ENCODE measurements at regions not wholly inside any gene's neighbourhood (a gene's known extent, or its start where the extent isn't known, plus 50 kb on each side); places are given as distances from the start of the nearest gene placed in this dataset.

DNA sequence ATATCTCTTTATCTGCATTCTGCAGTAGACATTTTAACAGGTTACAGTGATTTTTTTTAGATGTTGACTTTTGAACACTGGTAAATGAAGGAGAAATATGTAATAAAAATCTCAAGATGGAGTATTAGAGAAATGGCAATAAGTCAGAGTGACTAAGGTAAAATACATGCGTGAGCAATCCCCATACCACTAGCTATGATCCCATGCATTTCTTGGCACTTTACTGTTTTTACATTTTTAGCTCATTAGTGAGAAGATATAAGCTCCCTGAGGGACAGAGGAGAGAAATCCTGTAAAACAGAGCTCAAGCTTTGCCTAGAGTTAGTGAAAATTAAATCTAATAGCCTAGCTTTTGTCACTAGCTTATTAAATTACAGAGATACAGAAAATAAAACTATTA, 181.9 kb upstream of the TRPM3 start:
- Histone ChIP-seq H3F3A (ENCODE audit: control insufficient read depth, insufficient read depth) (no peaks in the 10 kb centered on the region), H3K27ac (ENCODE audit: low read depth, low read length) (no peak overlapping the region), H3K4me3 (ENCODE audit: low read length) (no peak overlapping the region), H3K79me2 (ENCODE audit: control insufficient read depth, low read length) (no peaks in the 10 kb centered on the region), H3K9me2 (replicated peaks; ENCODE audit: control insufficient read depth, low read length) (no peaks in the 10 kb centered on the region), H3K27me3 (ENCODE audit: control insufficient read depth, low read length) (no peaks in the 10 kb centered on the region), H3K4me2 (ENCODE audit: low read length) (no peak overlapping the region), H3K36me3 (ENCODE audit: control insufficient read depth, low read length) (no peaks in the 10 kb centered on the region), H3K9me3 (ENCODE audit: control insufficient read depth, insufficient read depth, low read length) (no peaks in the 10 kb centered on the region), H3K4me1 (ENCODE audit: control insufficient read depth, low read length) (no peaks in the 10 kb centered on the region), H4K20me1 (ENCODE audit: control insufficient read depth, insufficient read depth, low read depth, low read length) (no peaks in the 10 kb centered on the region)
- TF ChIP-seq EZH2phosphoT487 (IDR thresholded peaks at IDR 0.05; ENCODE audit: borderline replicate concordance, low read length): no peak
- TF ChIP-seq, protein P1, sequence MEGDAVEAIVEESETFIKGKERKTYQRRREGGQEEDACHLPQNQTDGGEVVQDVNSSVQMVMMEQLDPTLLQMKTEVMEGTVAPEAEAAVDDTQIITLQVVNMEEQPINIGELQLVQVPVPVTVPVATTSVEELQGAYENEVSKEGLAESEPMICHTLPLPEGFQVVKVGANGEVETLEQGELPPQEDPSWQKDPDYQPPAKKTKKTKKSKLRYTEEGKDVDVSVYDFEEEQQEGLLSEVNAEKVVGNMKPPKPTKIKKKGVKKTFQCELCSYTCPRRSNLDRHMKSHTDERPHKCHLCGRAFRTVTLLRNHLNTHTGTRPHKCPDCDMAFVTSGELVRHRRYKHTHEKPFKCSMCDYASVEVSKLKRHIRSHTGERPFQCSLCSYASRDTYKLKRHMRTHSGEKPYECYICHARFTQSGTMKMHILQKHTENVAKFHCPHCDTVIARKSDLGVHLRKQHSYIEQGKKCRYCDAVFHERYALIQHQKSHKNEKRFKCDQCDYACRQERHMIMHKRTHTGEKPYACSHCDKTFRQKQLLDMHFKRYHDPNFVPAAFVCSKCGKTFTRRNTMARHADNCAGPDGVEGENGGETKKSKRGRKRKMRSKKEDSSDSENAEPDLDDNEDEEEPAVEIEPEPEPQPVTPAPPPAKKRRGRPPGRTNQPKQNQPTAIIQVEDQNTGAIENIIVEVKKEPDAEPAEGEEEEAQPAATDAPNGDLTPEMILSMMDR (IDR thresholded peaks at IDR 0.05; ENCODE audit: low read depth, low read length, poor library complexity, severe bottlenecking): no peak

DNA sequence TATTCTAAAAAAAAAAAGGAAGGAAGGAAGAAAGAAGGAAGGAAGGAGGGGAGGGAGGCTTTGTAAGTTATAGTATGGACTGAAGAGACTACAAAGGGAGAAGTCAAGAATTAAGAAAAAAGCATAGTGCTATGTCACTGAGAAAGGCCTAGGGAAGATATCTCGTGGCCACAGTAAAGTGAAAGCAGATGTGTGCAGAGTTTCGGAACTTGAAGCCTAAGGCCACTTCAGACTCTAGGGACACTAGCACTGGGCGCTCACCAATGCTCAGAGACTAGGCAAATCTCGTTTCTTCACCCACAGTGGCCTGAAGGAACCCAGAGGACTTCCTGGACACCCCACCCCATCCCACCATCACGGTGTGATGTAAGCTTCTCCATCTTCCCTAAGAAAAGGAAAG, 181.4 kb upstream of the TRPM3 start:
- Histone ChIP-seq H3K79me2 (ENCODE audit: control insufficient read depth, low read length) (no peaks in the 10 kb centered on the region), H3F3A (ENCODE audit: control insufficient read depth, insufficient read depth) (no peaks in the 10 kb centered on the region), H3K9me2 (replicated peaks; ENCODE audit: control insufficient read depth, low read length) (no peaks in the 10 kb centered on the region), H3K4me3 (ENCODE audit: low read length) (no peak overlapping the region), H3K4me1 (ENCODE audit: control insufficient read depth, low read length) (no peaks in the 10 kb centered on the region), H4K20me1 (ENCODE audit: control insufficient read depth, insufficient read depth, low read depth, low read length) (no peaks in the 10 kb centered on the region), H3K4me2 (ENCODE audit: low read length) (no peak overlapping the region), H3K9me3 (ENCODE audit: control insufficient read depth, insufficient read depth, low read length) (no peaks in the 10 kb centered on the region), H3K36me3 (ENCODE audit: control insufficient read depth, low read length) (no peaks in the 10 kb centered on the region), H3K27ac (ENCODE audit: low read depth, low read length) (no peak overlapping the region), H3K27me3 (ENCODE audit: control insufficient read depth, low read length) (no peaks in the 10 kb centered on the region)
- TF ChIP-seq, protein P1 (IDR thresholded peaks at IDR 0.05; ENCODE audit: low read depth, low read length, poor library complexity, severe bottlenecking): no peak
- TF ChIP-seq EZH2phosphoT487 (IDR thresholded peaks at IDR 0.05; ENCODE audit: borderline replicate concordance, low read length): no peak

DNA sequence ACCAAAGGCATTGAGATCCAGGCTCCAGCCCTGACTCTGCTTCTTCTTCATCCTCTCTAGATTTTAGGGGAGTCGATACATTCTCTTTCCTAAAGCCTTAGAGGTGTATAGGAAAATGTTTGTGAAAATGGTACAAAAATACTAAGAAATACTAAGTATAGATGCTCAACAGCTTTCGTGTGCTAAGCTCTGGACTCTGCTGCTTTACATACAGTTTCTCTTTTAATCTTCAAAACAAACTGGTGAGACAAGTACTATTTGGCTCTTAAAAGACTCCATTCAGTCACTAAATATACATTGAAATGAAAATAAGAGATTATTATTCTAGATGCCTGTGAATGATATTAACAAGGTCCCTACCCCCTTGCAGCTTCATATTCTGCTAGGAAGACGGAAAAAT, 174.5 kb upstream of the TRPM3 start:
- Histone ChIP-seq H3K4me3 (ENCODE audit: low read length) (no peak overlapping the region), H3K9me2 (replicated peaks; ENCODE audit: control insufficient read depth, low read length) (no peaks in the 10 kb centered on the region), H3K27ac (ENCODE audit: low read depth, low read length) (no peak overlapping the region), H3K36me3 (ENCODE audit: control insufficient read depth, low read length) (no peaks in the 10 kb centered on the region), H4K20me1 (ENCODE audit: control insufficient read depth, insufficient read depth, low read depth, low read length) (no peaks in the 10 kb centered on the region), H3K9me3 (ENCODE audit: control insufficient read depth, insufficient read depth, low read length) (no peaks in the 10 kb centered on the region), H3K79me2 (ENCODE audit: control insufficient read depth, low read length) (no peaks in the 10 kb centered on the region), H3K27me3 (ENCODE audit: control insufficient read depth, low read length) (no peaks in the 10 kb centered on the region), H3F3A (ENCODE audit: control insufficient read depth, insufficient read depth) (no peaks in the 10 kb centered on the region), H3K4me1 (ENCODE audit: control insufficient read depth, low read length) (no peaks in the 10 kb centered on the region), H3K4me2 (ENCODE audit: low read length) (no peak overlapping the region)
- TF ChIP-seq, protein P1 (IDR thresholded peaks at IDR 0.05; ENCODE audit: low read depth, low read length, poor library complexity, severe bottlenecking): no peak
- no peak for TF ChIP-seq EZH2phosphoT487 (IDR thresholded peaks at IDR 0.05; ENCODE audit: borderline replicate concordance, low read length)

DNA sequence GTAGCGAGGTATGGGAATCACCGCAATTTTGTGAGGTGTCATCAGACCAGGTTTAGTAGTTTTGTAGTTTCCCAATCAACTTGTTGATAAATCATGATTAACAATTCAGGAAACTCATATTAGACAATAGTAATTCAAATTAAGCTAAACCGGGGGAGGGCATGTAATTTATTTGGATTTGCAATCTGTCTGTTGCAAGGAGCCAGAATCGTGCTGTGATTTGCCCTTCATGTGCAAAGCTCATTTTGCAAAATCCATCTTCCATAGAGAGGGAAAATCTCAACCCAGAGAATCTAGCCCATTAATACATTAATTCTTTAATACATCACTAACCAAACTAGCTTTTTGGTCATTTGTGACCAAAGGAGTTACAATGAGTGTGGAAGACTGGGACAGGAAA, 164.7 kb upstream of the TRPM3 start:
- H3K4me2 ChIP-seq (ENCODE audit: low read length): no peak overlapping the region
- no peaks in the 10 kb centered on the region for H3K27me3 ChIP-seq (ENCODE audit: control insufficient read depth, low read length)
- no peaks in the 10 kb centered on the region for H3F3A ChIP-seq (ENCODE audit: control insufficient read depth, insufficient read depth)
- H3K9me2 ChIP-seq (replicated peaks; ENCODE audit: control insufficient read depth, low read length): no peaks in the 10 kb centered on the region
- no peak overlapping the region for H3K4me3 ChIP-seq (ENCODE audit: low read length)
- no peaks in the 10 kb centered on the region for H3K36me3 ChIP-seq (ENCODE audit: control insufficient read depth, low read length)
- H4K20me1 ChIP-seq (ENCODE audit: control insufficient read depth, insufficient read depth, low read depth, low read length): no peaks in the 10 kb centered on the region
- no peaks in the 10 kb centered on the region for H3K4me1 ChIP-seq (ENCODE audit: control insufficient read depth, low read length)
- TF ChIP-seq, protein P1 (IDR thresholded peaks at IDR 0.05; ENCODE audit: low read depth, low read length, poor library complexity, severe bottlenecking): no peak
- no peak for TF ChIP-seq EZH2phosphoT487 (IDR thresholded peaks at IDR 0.05; ENCODE audit: borderline replicate concordance, low read length)
- H3K27ac ChIP-seq (ENCODE audit: low read depth, low read length): no peak overlapping the region
- H3K9me3 ChIP-seq (ENCODE audit: control insufficient read depth, insufficient read depth, low read length): no peaks in the 10 kb centered on the region
- H3K79me2 ChIP-seq (ENCODE audit: control insufficient read depth, low read length): no peaks in the 10 kb centered on the region
